ENCODE measurements at regions not wholly inside any gene's neighbourhood (a gene's known extent, or its start where the extent isn't known, plus 50 kb on each side); places are given as distances from the start of the nearest gene placed in this dataset.
"Not testable (repeated sequence)": the region's sequence is repeated elsewhere in the genome, so short reads cannot be mapped to it uniquely, and the experiment has no call there.

DNA sequence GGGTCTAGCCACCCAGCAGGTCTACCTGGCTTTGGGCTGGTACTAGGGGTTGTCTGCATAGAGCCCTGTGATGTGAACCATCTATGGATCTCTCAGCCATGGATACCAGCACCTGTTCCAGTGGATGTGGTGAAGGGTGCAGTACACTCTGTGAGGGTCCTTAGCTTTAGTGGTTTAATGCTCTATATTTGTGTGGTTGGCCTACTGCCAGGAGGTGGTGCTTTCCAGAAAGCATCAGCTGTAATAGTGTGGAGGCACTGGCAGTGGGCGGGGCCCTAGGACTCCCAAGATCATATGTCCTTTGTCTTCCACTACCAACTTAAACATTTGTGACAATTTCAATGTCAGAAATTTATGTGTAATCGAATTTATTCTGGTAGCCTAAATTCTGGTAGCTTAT, 1065.1 kb downstream of the RPIA start:
- not testable (repeated sequence) for DNase-seq; H3K27ac Mint-ChIP-seq (ENCODE audit: unreplicated experiment); H3K27me3 Mint-ChIP-seq (ENCODE audit: unreplicated experiment); H3K9me3 Mint-ChIP-seq (ENCODE audit: unreplicated experiment); H3K4me1 Mint-ChIP-seq (ENCODE audit: low read depth, unreplicated experiment); H3K4me3 Mint-ChIP-seq (ENCODE audit: unreplicated experiment)
- peaks cover 11% of the 10 kb centered on the region for H3K36me3 Mint-ChIP-seq (ENCODE audit: unreplicated experiment)

- not testable (repeated sequence) for H3K27ac Mint-ChIP-seq (ENCODE audit: unreplicated experiment); DNase-seq; H3K4me3 Mint-ChIP-seq (ENCODE audit: unreplicated experiment); H3K27me3 Mint-ChIP-seq (ENCODE audit: unreplicated experiment); H3K4me1 Mint-ChIP-seq (ENCODE audit: low read depth, unreplicated experiment)
- peaks cover 15% of the 10 kb centered on the region for H3K9me3 Mint-ChIP-seq (ENCODE audit: unreplicated experiment)
- H3K36me3 Mint-ChIP-seq (ENCODE audit: unreplicated experiment) = peaks cover 11% of the 10 kb centered on the region
Measured at GRCh38 chr2:89758332-89759026, 1067.0 kb downstream of the RPIA start.

DNA sequence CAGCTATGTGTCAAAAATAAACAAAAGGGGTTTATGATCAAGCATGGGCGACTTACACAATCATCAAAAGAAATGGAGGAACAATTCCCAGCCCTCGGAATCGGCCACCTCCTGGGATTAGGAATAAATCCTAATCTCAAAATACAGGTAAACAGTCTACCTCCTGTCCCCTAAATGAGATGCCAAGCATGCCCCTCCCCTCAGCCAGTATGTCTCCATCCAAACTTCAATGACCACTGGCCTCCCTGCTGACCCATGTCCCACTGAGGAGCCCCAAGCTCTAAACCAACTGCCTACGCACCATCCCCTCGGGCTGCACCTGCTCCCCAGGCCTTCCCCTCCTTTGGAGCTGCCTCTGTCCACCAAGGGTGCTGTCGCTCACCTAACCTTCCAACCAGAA, 1069.3 kb downstream of the RPIA start:
- not testable (repeated sequence) for DNase-seq; H3K4me3 Mint-ChIP-seq (ENCODE audit: unreplicated experiment); H3K4me1 Mint-ChIP-seq (ENCODE audit: low read depth, unreplicated experiment); H3K27ac Mint-ChIP-seq (ENCODE audit: unreplicated experiment)
- H3K36me3 Mint-ChIP-seq (ENCODE audit: unreplicated experiment) = peaks cover 16% of the 10 kb centered on the region
- H3K27me3 Mint-ChIP-seq (ENCODE audit: unreplicated experiment) = peaks cover 13% of the 10 kb centered on the region
- H3K9me3 Mint-ChIP-seq (ENCODE audit: unreplicated experiment) = peaks cover 19% of the 10 kb centered on the region

DNA sequence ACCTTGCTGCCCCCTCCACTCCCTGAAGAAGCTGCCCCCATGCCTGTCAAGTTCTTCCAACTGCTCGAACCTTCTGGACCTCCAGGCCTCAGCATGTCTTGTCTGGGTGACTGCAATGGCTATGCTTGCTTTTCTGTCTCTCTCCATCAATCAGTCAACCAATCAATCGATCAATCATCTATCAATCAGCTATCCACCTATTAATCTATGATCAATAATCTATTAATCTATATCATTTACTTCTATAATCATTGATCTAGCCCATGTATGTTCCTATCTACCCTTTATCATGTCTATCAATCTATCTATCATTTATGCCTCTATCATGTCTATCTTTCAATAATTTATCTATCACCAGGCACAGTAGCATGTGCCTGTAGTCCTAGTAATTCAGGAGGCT, 1069.7 kb downstream of the RPIA start:
- peaks cover 19% of the 10 kb centered on the region for H3K9me3 Mint-ChIP-seq (ENCODE audit: unreplicated experiment)
- H3K36me3 Mint-ChIP-seq (ENCODE audit: unreplicated experiment) = peaks cover 16% of the 10 kb centered on the region
- H3K27me3 Mint-ChIP-seq (ENCODE audit: unreplicated experiment) = peaks cover 11% of the 10 kb centered on the region
- not testable (repeated sequence) for H3K4me3 Mint-ChIP-seq (ENCODE audit: unreplicated experiment); DNase-seq; H3K27ac Mint-ChIP-seq (ENCODE audit: unreplicated experiment); H3K4me1 Mint-ChIP-seq (ENCODE audit: low read depth, unreplicated experiment)

DNA sequence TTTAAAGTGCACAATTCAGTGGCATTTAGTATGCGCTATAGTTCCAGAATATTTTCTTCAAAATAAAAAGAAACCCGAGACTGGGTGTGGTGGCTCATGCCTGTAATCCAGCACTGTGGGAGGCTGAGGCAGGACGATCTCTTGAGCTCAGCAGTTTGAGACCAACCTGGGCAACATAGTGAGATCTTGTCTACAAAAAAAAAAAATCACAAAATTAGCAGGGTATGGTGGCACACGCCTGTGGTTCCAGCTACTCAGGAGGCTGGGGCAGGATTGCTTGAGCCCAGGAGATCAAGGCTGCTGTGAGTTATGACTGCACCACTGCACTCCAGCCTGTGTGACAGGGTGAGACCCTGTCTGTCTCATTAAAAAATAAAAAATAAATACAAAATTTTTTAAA, 1070.4 kb downstream of the RPIA start:
- H3K4me1 Mint-ChIP-seq (ENCODE audit: low read depth, unreplicated experiment); H3K27ac Mint-ChIP-seq (ENCODE audit: unreplicated experiment); H3K4me3 Mint-ChIP-seq (ENCODE audit: unreplicated experiment); DNase-seq: not testable (repeated sequence)
- Mint-ChIP-seq H3K36me3 (ENCODE audit: unreplicated experiment) (peaks cover 16% of the 10 kb centered on the region), H3K9me3 (ENCODE audit: unreplicated experiment) (peaks cover 19% of the 10 kb centered on the region), H3K27me3 (ENCODE audit: unreplicated experiment) (peaks cover 14% of the 10 kb centered on the region)

DNA sequence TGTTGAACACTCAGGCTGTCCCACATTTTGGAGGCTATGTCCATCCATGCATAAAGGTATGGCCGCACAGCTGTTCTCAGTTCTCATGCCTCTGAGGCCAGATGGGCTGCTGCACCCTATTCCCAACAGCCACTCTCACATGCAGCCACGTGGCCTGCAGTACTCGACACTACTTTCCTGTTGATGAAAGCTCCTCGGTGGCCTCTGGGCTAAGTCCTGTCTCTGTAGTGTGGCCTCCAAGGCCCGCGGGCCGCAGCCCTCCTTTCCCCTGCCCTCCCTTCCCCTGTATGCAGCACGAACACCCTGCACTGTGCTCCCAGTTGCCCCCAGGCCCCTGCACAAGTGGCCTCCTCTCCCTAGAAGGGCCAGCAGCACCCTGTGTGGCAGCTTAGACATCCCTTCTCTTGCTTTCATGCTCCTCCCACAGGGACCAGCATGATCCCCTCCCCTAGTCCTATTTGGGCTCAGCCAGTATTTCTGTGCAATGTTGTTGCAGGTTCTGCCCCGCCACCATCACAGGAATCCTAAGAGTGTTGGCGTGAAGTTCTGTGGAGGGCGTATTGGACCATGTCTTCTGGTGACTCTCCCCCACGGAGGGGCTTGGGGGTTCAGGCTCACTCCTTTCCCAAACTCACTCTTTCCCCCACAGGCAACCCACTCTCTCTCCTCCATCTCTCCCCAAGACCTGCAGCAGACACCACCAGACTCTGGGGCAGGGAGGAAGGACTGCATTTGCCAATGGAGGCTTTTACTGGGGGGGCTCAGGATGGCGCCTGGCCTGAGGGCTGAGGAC, 1071.2 kb downstream of the RPIA start:
- H3K36me3 Mint-ChIP-seq (ENCODE audit: unreplicated experiment) = peaks cover 13% of the 10 kb centered on the region
- not testable (repeated sequence) for H3K4me3 Mint-ChIP-seq (ENCODE audit: unreplicated experiment); DNase-seq; H3K4me1 Mint-ChIP-seq (ENCODE audit: low read depth, unreplicated experiment); H3K27ac Mint-ChIP-seq (ENCODE audit: unreplicated experiment)
- peaks cover 15% of the 10 kb centered on the region for H3K9me3 Mint-ChIP-seq (ENCODE audit: unreplicated experiment)
- peaks cover 16% of the 10 kb centered on the region for H3K27me3 Mint-ChIP-seq (ENCODE audit: unreplicated experiment)

- TF ChIP-seq, protein P1, sequence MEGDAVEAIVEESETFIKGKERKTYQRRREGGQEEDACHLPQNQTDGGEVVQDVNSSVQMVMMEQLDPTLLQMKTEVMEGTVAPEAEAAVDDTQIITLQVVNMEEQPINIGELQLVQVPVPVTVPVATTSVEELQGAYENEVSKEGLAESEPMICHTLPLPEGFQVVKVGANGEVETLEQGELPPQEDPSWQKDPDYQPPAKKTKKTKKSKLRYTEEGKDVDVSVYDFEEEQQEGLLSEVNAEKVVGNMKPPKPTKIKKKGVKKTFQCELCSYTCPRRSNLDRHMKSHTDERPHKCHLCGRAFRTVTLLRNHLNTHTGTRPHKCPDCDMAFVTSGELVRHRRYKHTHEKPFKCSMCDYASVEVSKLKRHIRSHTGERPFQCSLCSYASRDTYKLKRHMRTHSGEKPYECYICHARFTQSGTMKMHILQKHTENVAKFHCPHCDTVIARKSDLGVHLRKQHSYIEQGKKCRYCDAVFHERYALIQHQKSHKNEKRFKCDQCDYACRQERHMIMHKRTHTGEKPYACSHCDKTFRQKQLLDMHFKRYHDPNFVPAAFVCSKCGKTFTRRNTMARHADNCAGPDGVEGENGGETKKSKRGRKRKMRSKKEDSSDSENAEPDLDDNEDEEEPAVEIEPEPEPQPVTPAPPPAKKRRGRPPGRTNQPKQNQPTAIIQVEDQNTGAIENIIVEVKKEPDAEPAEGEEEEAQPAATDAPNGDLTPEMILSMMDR (IDR thresholded peaks at IDR 0.05; ENCODE audit: partially characterized antibody, unreplicated experiment) = no peak
- Mint-ChIP-seq H3K27me3 (ENCODE audit: unreplicated experiment) (peaks cover 15% of the 10 kb centered on the region), H3K4me1 (ENCODE audit: low read depth, unreplicated experiment) (no peaks in the 10 kb centered on the region), H3K9me3 (ENCODE audit: unreplicated experiment) (peaks cover 15% of the 10 kb centered on the region), H3K4me3 (ENCODE audit: unreplicated experiment) (no peak overlapping the region), H3K36me3 (ENCODE audit: unreplicated experiment) (peaks cover 8% of the 10 kb centered on the region), H3K27ac (ENCODE audit: unreplicated experiment) (no peak overlapping the region)
- DNase-seq = no peak
Measured at GRCh38 chr2:89763254-89763580, 1071.7 kb downstream of the RPIA start.
